ENCODE measurements at regions not wholly inside any gene's neighbourhood (a gene's known extent, or its start where the extent isn't known, plus 50 kb on each side); places are given as distances from the start of the nearest gene placed in this dataset.

DNA sequence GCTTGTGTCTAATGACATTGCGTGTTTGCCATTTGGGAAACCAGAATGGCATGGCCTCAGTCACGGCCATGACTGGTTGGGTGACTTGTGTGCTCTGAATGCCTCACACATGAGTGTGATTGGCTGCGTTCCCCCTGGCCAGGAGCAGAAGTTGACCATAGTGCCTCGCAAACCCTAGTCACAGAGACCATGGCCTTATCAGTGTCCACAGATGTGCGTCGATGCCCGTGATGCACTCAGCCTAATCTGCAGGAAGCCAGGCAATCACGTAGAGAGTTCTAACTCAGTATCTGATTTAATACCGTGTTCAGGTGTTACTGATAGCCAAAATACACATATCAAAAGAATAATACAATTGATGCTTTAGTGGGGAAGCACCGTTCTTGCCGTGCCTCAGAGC lies 64.0 kb downstream of the BOLA3 start:
- Histone ChIP-seq H4K91ac (replicated peaks; ENCODE audit: insufficient read length, low read length) (no peak overlapping the region), H2AK5ac (ENCODE audit: low read depth, low read length) (no peak overlapping the region), H4K20me1 (replicated peaks in 1 of 2; ENCODE audit: control insufficient read depth in 1 of 2, insufficient read depth in 2 of 2, low read length in 2 of 2) (peaks cover 3 to 4% of the 10 kb centered on the region in 2 experiments), H3K4ac (replicated peaks; ENCODE audit: insufficient read length, low read depth, low read length) (no peak overlapping the region), H3K79me2 (ENCODE audit: control insufficient read depth in 1 of 2, insufficient read depth in 2 of 2, low read length in 2 of 2) (no peaks in the 10 kb centered on the region), H2BK20ac (ENCODE audit: low read length) (no peak overlapping the region), H2BK15ac (ENCODE audit: low read length) (no peak overlapping the region), H3K23me2 (ENCODE audit: low read depth, low read length) (no peaks in the 10 kb centered on the region), H3K9ac (replicated peaks in 1 of 4; ENCODE audit: extremely low read depth in 1 of 4, low read depth in 3 of 4, low read length in 3 of 4) (no peak overlapping the region), H3K18ac (ENCODE audit: extremely low read depth, low read length) (no peak overlapping the region), H3K27me3 (replicated peaks in 1 of 4; ENCODE audit: control insufficient read depth in 3 of 4, extremely low read depth in 1 of 4, insufficient read depth in 3 of 4, low read length in 3 of 4) (no peaks in the 10 kb centered on the region), H4K8ac (ENCODE audit: extremely low read depth, insufficient read depth, low read length) (no peak overlapping the region; the same call in 1 of the 2 replicates), H2BK12ac (ENCODE audit: low read depth, low read length) (no peak overlapping the region), H3K4me1 (replicated peaks in 1 of 4; ENCODE audit: control insufficient read depth in 3 of 4, insufficient read depth in 4 of 4, low read length in 3 of 4) (no peaks in the 10 kb centered on the region), H2AFZ (ENCODE audit: low read length) (no peak overlapping the region), H4K5ac (ENCODE audit: insufficient read length, low read depth, low read length) (no peak overlapping the region), H2BK120ac (replicated peaks; ENCODE audit: low read depth, low read length) (no peak overlapping the region), H2BK5ac (ENCODE audit: low read depth, low read length) (no peak overlapping the region), H3K23ac (ENCODE audit: insufficient read length) (no peak overlapping the region), H3K14ac (ENCODE audit: insufficient read length) (no peak overlapping the region), H3K36me3 (ENCODE audit: control insufficient read depth in 2 of 4, insufficient read depth in 4 of 4, low read length in 3 of 4) (peaks cover 0 to 16% (median 6%) of the 10 kb centered on the region in 4 experiments; a peak in 5 of 8 replicates), H3K56ac (replicated peaks; ENCODE audit: insufficient read length, low read depth, low read length) (no peak overlapping the region), H3K4me3 (ENCODE audit: extremely low read depth in 1 of 4, insufficient read depth in 2 of 4, low read depth in 3 of 4, low read length in 4 of 4) (no peak overlapping the region), H3K9me3 (ENCODE audit: insufficient read depth in 2 of 2, low read depth in 1 of 2, low read length in 1 of 2) (no peaks in the 10 kb centered on the region), H3K4me2 (ENCODE audit: insufficient read depth in 1 of 2, low read depth in 2 of 2, low read length in 2 of 2) (no peak overlapping the region), H3K27ac (ENCODE audit: low read depth, low read length) (no peak overlapping the region), H3K79me1 (ENCODE audit: low read depth, low read length) (no peaks in the 10 kb centered on the region; the same call in 1 of the 2 replicates)
- CTCF ChIA-PET (ENCODE audit: partially characterized antibody): interaction anchor here (0.9 kb wide), 1 partner anchor 128 kb away, joined by 3 read pairs; no protein-coding TSS in a partner anchor
- no peak for FAIRE-seq
- 96% methylated on average over 11 of the region's 11 CpGs; no CpG with 5 or more reads in 1 of the 2 experiments for WGBS, 2 experiments (ENCODE audit: extremely low coverage in 1 of 2, insufficient coverage in 1 of 2, insufficient read length in 1 of 2, insufficient replicate concordance in 2 of 2, low coverage in 1 of 2, low lambda C conversion rate in 2 of 2, missing lambda C conversion rate in 1 of 2)
- DNase-seq (ENCODE audit: low read depth in 1 of 2, low spot score in 2 of 2): no peak
- POLR2A ChIA-PET (ENCODE audit: partially characterized antibody): no interaction called here
- TF ChIP-seq GABPA (IDR thresholded peaks at IDR 0.05; ENCODE audit: borderline replicate concordance, insufficient read depth, low read length) (no peak), GTF2F1 (IDR thresholded peaks at IDR 0.05; ENCODE audit: borderline replicate concordance, low read depth, low read length) (no peak), CEBPB (IDR thresholded peaks at IDR 0.05; ENCODE audit: low read depth, low read length) (no peak), TAF7 (optimal IDR thresholded peaks at IDR 0.05; ENCODE audit: borderline replicate concordance, low read depth, low read length) (no peak), RAD21 (IDR thresholded peaks at IDR 0.05 in 1 of 2, conservative IDR thresholded peaks at IDR 0.05 in 1 of 2; ENCODE audit: low read depth in 2 of 2, low read length in 2 of 2) (no peak), TAF1 (IDR thresholded peaks at IDR 0.05; ENCODE audit: low read depth, low read length) (no peak), EZH2 (IDR thresholded peaks at IDR 0.05; ENCODE audit: low read depth, low read length, severe bottlenecking) (no peak), KDM5A (IDR thresholded peaks at IDR 0.05; ENCODE audit: low read length) (no peak), POLR2A (IDR thresholded peaks at IDR 0.05; ENCODE audit: control extremely low read depth in 1 of 2, low read depth in 2 of 2, low read length in 2 of 2) (no peak)
- TF ChIP-seq, protein P1, sequence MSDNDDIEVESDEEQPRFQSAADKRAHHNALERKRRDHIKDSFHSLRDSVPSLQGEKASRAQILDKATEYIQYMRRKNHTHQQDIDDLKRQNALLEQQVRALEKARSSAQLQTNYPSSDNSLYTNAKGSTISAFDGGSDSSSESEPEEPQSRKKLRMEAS (IDR thresholded peaks at IDR 0.05): no peak
- TF ChIP-seq, protein P2, sequence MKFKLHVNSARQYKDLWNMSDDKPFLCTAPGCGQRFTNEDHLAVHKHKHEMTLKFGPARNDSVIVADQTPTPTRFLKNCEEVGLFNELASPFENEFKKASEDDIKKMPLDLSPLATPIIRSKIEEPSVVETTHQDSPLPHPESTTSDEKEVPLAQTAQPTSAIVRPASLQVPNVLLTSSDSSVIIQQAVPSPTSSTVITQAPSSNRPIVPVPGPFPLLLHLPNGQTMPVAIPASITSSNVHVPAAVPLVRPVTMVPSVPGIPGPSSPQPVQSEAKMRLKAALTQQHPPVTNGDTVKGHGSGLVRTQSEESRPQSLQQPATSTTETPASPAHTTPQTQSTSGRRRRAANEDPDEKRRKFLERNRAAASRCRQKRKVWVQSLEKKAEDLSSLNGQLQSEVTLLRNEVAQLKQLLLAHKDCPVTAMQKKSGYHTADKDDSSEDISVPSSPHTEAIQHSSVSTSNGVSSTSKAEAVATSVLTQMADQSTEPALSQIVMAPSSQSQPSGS (IDR thresholded peaks at IDR 0.05; ENCODE audit: low read length): no peak
- TF ChIP-seq, protein P3, sequence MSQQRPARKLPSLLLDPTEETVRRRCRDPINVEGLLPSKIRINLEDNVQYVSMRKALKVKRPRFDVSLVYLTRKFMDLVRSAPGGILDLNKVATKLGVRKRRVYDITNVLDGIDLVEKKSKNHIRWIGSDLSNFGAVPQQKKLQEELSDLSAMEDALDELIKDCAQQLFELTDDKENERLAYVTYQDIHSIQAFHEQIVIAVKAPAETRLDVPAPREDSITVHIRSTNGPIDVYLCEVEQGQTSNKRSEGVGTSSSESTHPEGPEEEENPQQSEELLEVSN (IDR thresholded peaks at IDR 0.05): no peak
